Immature natural killer cell (primary cell): ENCODE measurements at regions not wholly inside any gene's neighbourhood (a gene's known extent, or its start where the extent isn't known, plus 50 kb on each side); places are given as distances from the start of the nearest gene placed in this dataset.
A peak's percentile ranks its signal among the peaks of the same experiment; 100 is the strongest.

Experiments used
- DNase-seq, 3 donors: peaks; one replicate each; pipeline ENCODE4 v3.0.0; 2022; ENCODE audit warnings: mixed read lengths in 1 of 3
- H3K27ac Mint-ChIP-seq, 6 donors: one replicate each; pipeline ENCODE4 v1.8.0; 2020; ENCODE audit warnings: mixed read lengths in 6 of 6, mild to moderate bottlenecking in 5 of 6, inconsistent platforms in 4 of 6, moderate library complexity in 3 of 6
- H3K27me3 Mint-ChIP-seq, 3 donors: one replicate each; pipeline ENCODE4 v1.8.0; 2020 to 2021; ENCODE audit warnings: low read depth in 3 of 3, mild to moderate bottlenecking in 3 of 3, mixed read lengths in 3 of 3, moderate library complexity in 3 of 3, inconsistent platforms in 1 of 3
- H3K36me3 Mint-ChIP-seq, 3 donors: one replicate each; pipeline ENCODE4 v1.8.0; 2020; ENCODE audit warnings: mixed read lengths in 3 of 3, inconsistent platforms in 2 of 3, mild to moderate bottlenecking in 2 of 3
- H3K4me1 Mint-ChIP-seq, 2 donors: one replicate each; pipeline ENCODE4 v1.8.0; 2020; ENCODE audit warnings: inconsistent platforms in 2 of 2, mild to moderate bottlenecking in 2 of 2, mixed read lengths in 2 of 2, moderate library complexity in 1 of 2
- H3K4me3 Mint-ChIP-seq, 5 donors: one replicate each; pipeline ENCODE4 v1.8.0; 2020; ENCODE audit warnings: mild to moderate bottlenecking in 5 of 5, mixed read lengths in 5 of 5, inconsistent platforms in 3 of 5, moderate library complexity in 3 of 5
- H3K9me3 Mint-ChIP-seq, 6 donors: one replicate each; pipeline ENCODE4 v1.8.0; 2020; ENCODE audit warnings: mild to moderate bottlenecking in 6 of 6, mixed read lengths in 6 of 6, inconsistent platforms in 4 of 6, moderate library complexity in 3 of 6

GRCh38 chr20:59428441-59429205 lies 128.2 kb downstream of the EDN3 start:
- DNase-seq: no peak
- Mint-ChIP-seq H3K4me1 (peaks cover 13 to 16% of the 10 kb centered on the region in 2 donors), H3K27ac (no peak overlapping the region), H3K27me3 (peaks cover 0 to 14% (median 0%) of the 10 kb centered on the region in 3 donors), H3K4me3 (peak overlapping the region in 3 of 5 donors; percentile 55 to 63 (median 62)), H3K36me3 (peaks cover 0 to 9% (median 0%) of the 10 kb centered on the region in 3 donors), H3K9me3 (no peaks in the 10 kb centered on the region)

- Mint-ChIP-seq H3K36me3 (peaks cover 0 to 9% (median 0%) of the 10 kb centered on the region in 3 donors), H3K4me1 (peaks cover 13 to 16% of the 10 kb centered on the region in 2 donors), H3K4me3 (peak overlapping the region; percentile 17 to 63 (median 58)), H3K9me3 (no peaks in the 10 kb centered on the region), H3K27me3 (peaks cover 0 to 14% (median 0%) of the 10 kb centered on the region in 3 donors), H3K27ac (peak overlapping the region in 2 of 6 donors; percentile 12 to 57)
- no peak for DNase-seq
These were observed 129.0 kb downstream of the EDN3 start for GRCh38 chr20:59429396-59429795.

- Mint-ChIP-seq H3K4me3 (no peak overlapping the region), H3K27ac (no peak overlapping the region), H3K27me3 (peaks cover 0 to 14% (median 0%) of the 10 kb centered on the region in 3 donors), H3K36me3 (peaks cover 0 to 9% (median 0%) of the 10 kb centered on the region in 3 donors), H3K9me3 (no peaks in the 10 kb centered on the region), H3K4me1 (peaks cover 13 to 16% of the 10 kb centered on the region in 2 donors)
- no peak for DNase-seq
These were observed 130.6 kb downstream of the EDN3 start for GRCh38 chr20:59431014-59431413.

- Mint-ChIP-seq H3K27me3 (peaks cover 0 to 12% (median 0%) of the 10 kb centered on the region in 3 donors), H3K9me3 (no peaks in the 10 kb centered on the region), H3K27ac (no peak overlapping the region), H3K4me1 (no peaks in the 10 kb centered on the region), H3K36me3 (no peaks in the 10 kb centered on the region), H3K4me3 (no peak overlapping the region)
- no peak for DNase-seq
These were observed 134.5 kb downstream of the EDN3 start for GRCh38 chr20:59434960-59435359.

GRCh38 chr20:59435518-59435917 lies 135.1 kb downstream of the EDN3 start:
- H3K36me3 Mint-ChIP-seq: no peaks in the 10 kb centered on the region
- no peak overlapping the region for H3K27ac Mint-ChIP-seq

GRCh38 chr20:59437601-59438031 lies 137.2 kb downstream of the EDN3 start:
- Mint-ChIP-seq H3K27ac (no peak overlapping the region), H3K27me3 (peaks cover 0 to 18% (median 5%) of the 10 kb centered on the region in 3 donors), H3K9me3 (no peaks in the 10 kb centered on the region), H3K36me3 (no peaks in the 10 kb centered on the region), H3K4me1 (no peaks in the 10 kb centered on the region), H3K4me3 (no peak overlapping the region)
- no peak for DNase-seq

More at GRCh38 chr20:59435518-59435917, 135.1 kb downstream of the EDN3 start:
- Mint-ChIP-seq H3K4me3 (no peak overlapping the region), H3K9me3 (no peaks in the 10 kb centered on the region), H3K27me3 (peaks cover 0 to 12% (median 0%) of the 10 kb centered on the region in 3 donors), H3K4me1 (no peaks in the 10 kb centered on the region)
- no peak for DNase-seq

- Mint-ChIP-seq H3K9me3 (no peaks in the 10 kb centered on the region), H3K36me3 (no peaks in the 10 kb centered on the region), H3K4me1 (no peaks in the 10 kb centered on the region), H3K27me3 (peaks cover 0 to 14% (median 5%) of the 10 kb centered on the region in 3 donors), H3K27ac (no peak overlapping the region), H3K4me3 (no peak overlapping the region)
- no peak for DNase-seq
These were observed 137.8 kb downstream of the EDN3 start for GRCh38 chr20:59438201-59438600.

- Mint-ChIP-seq H3K27ac (no peak overlapping the region), H3K36me3 (no peaks in the 10 kb centered on the region), H3K4me1 (no peaks in the 10 kb centered on the region), H3K9me3 (no peaks in the 10 kb centered on the region), H3K4me3 (no peak overlapping the region), H3K27me3 (peaks cover 1 to 18% (median 6%) of the 10 kb centered on the region in 3 donors)
- DNase-seq: no peak
These were observed 138.8 kb downstream of the EDN3 start for GRCh38 chr20:59439243-59439642.

GRCh38 chr20:59441306-59441705 lies 140.9 kb downstream of the EDN3 start:
- H3K27me3 Mint-ChIP-seq: peaks cover 1 to 21% (median 8%) of the 10 kb centered on the region in 3 donors

GRCh38 chr20:59441860-59442810 lies 141.7 kb downstream of the EDN3 start:
- no peaks in the 10 kb centered on the region for H3K4me1 Mint-ChIP-seq
- H3K36me3 Mint-ChIP-seq: no peaks in the 10 kb centered on the region
- H3K9me3 Mint-ChIP-seq: no peaks in the 10 kb centered on the region
- H3K27me3 Mint-ChIP-seq: peaks cover 1 to 21% (median 8%) of the 10 kb centered on the region in 3 donors
- H3K27ac Mint-ChIP-seq: no peak overlapping the region
- no peak for DNase-seq
- no peak overlapping the region for H3K4me3 Mint-ChIP-seq

More at GRCh38 chr20:59441306-59441705, 140.9 kb downstream of the EDN3 start:
- Mint-ChIP-seq H3K4me1 (no peaks in the 10 kb centered on the region), H3K27ac (no peak overlapping the region), H3K4me3 (no peak overlapping the region), H3K9me3 (no peaks in the 10 kb centered on the region), H3K36me3 (no peaks in the 10 kb centered on the region)
- no peak for DNase-seq

GRCh38 chr20:59443550-59443949 lies 143.1 kb downstream of the EDN3 start:
- Mint-ChIP-seq H3K27ac (no peak overlapping the region), H3K4me3 (no peak overlapping the region), H3K27me3 (peaks cover 3 to 26% (median 9%) of the 10 kb centered on the region in 3 donors), H3K9me3 (no peaks in the 10 kb centered on the region), H3K36me3 (no peaks in the 10 kb centered on the region), H3K4me1 (no peaks in the 10 kb centered on the region)
- no peak for DNase-seq

- H3K4me1 Mint-ChIP-seq: no peaks in the 10 kb centered on the region
- H3K27me3 Mint-ChIP-seq: peaks cover 5 to 20% (median 8%) of the 10 kb centered on the region in 3 donors
- H3K9me3 Mint-ChIP-seq: no peaks in the 10 kb centered on the region
- H3K36me3 Mint-ChIP-seq: no peaks in the 10 kb centered on the region
- no peak overlapping the region for H3K4me3 Mint-ChIP-seq
- DNase-seq: no peak
- no peak overlapping the region for H3K27ac Mint-ChIP-seq
These were observed 146.0 kb downstream of the EDN3 start for GRCh38 chr20:59446376-59446775.

- Mint-ChIP-seq H3K4me1 (no peaks in the 10 kb centered on the region), H3K9me3 (no peaks in the 10 kb centered on the region), H3K4me3 (no peak overlapping the region), H3K36me3 (no peaks in the 10 kb centered on the region), H3K27ac (no peak overlapping the region), H3K27me3 (peaks cover 5 to 16% (median 9%) of the 10 kb centered on the region in 3 donors)
- no peak for DNase-seq
These were observed 147.8 kb downstream of the EDN3 start for GRCh38 chr20:59448196-59448595.
